ENCODE measurements at regions not wholly inside any gene's neighbourhood (a gene's known extent, or its start where the extent isn't known, plus 50 kb on each side); places are given as distances from the start of the nearest gene placed in this dataset.

DNA sequence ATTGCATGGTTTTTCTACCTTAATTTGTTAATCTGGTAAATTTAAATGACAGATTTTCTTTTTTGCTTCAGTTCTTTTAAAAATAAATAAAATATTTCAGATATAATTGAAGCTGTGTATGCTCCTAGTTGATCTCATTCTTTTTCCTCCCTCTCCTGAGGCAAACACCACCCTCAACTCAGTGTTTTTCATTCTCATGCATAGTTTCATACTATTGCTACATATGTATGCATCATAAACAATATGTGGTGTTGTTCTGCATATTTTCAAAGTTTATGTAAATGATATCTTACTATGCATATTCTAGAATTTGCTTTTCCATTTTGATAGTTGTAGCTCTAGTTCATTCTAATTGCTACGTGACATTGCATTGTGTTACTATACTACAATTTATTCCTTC lies 257.2 kb upstream of the POU3F1 start:
- Histone ChIP-seq H3K23ac (ENCODE audit: low read length in 2 of 2) (no peak overlapping the region), H3K9me3 (ENCODE audit: control insufficient read depth, low read length) (no peaks in the 10 kb centered on the region), H3K4me3 (ENCODE audit: insufficient read depth in 1 of 2, low read depth in 1 of 2, low read length in 2 of 2) (no peak overlapping the region), H3K18ac (ENCODE audit: low read depth in 1 of 2, low read length in 2 of 2) (no peak overlapping the region), H3K4ac (ENCODE audit: low read depth in 1 of 2, low read length in 2 of 2) (no peak overlapping the region), H3K4me2 (ENCODE audit: low read length, poor library complexity, severe bottlenecking) (no peak overlapping the region), H3K9ac (ENCODE audit: low read length) (no peak overlapping the region), H2BK120ac (ENCODE audit: low read depth, low read length) (no peak overlapping the region), H2AK5ac (ENCODE audit: low read length, severe bottlenecking) (no peak overlapping the region), H3K36me3 (ENCODE audit: control insufficient read depth in 1 of 2, insufficient read depth in 2 of 2, low read depth in 1 of 2, low read length in 2 of 2) (no peaks in the 10 kb centered on the region), H2AFZ (ENCODE audit: low read depth, low read length) (no peak overlapping the region), H4K8ac (ENCODE audit: low read length) (no peak overlapping the region), H2BK15ac (ENCODE audit: low read depth, poor library complexity, severe bottlenecking) (no peak overlapping the region), H3K27ac (ENCODE audit: low read length, poor library complexity, severe bottlenecking) (no peak overlapping the region), H3K79me1 (replicated peaks; ENCODE audit: low read length, poor library complexity, severe bottlenecking) (no peaks in the 10 kb centered on the region), H2BK5ac (ENCODE audit: low read depth, low read length, poor library complexity, severe bottlenecking) (no peak overlapping the region), H3K4me1 (ENCODE audit: control insufficient read depth, insufficient read depth, low read depth, low read length) (no peaks in the 10 kb centered on the region), H3K14ac (ENCODE audit: low read length in 2 of 2) (no peak overlapping the region), H2BK12ac (ENCODE audit: low read length in 2 of 2) (no peak overlapping the region), H3K27me3 (ENCODE audit: control insufficient read depth in 1 of 2, insufficient read depth in 1 of 2, low read length in 2 of 2) (peaks cover 0 to 3% of the 10 kb centered on the region in 2 experiments), H4K91ac (ENCODE audit: low read length) (no peak overlapping the region)
- DNase-seq = no peak
- WGBS = no CpG with 5 or more reads among the region's 1 CpG

DNA sequence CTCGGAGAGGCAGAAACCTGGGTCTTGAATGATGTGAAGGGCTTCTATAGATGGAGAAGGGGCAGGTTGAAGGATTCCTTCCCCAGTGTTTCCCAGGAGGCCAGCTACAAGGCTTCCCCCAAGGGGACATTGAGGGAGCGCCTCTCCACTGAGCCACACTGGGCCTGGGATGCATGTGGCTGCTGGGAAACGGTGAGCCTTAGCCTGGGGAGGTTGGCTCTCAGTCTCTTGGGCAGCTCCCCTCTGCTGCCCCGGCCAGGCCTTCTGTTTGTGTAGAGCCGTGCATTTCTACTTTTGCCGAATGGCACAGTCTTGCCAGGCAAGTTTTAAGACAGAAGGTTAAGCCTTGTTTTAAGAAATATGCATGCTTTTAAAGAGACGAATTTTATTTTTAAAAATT lies 254.4 kb upstream of the POU3F1 start:
- Histone ChIP-seq H2AFZ (ENCODE audit: low read depth, low read length) (no peak overlapping the region), H2BK15ac (ENCODE audit: low read depth, poor library complexity, severe bottlenecking) (no peak overlapping the region), H3K4me3 (ENCODE audit: insufficient read depth in 1 of 2, low read depth in 1 of 2, low read length in 2 of 2) (no peak overlapping the region), H3K9me3 (ENCODE audit: control insufficient read depth, low read length) (no peaks in the 10 kb centered on the region), H3K14ac (ENCODE audit: low read length in 2 of 2) (no peak overlapping the region), H3K27me3 (ENCODE audit: control insufficient read depth in 1 of 2, insufficient read depth in 1 of 2, low read length in 2 of 2) (peaks cover 0 to 3% of the 10 kb centered on the region in 2 experiments), H3K79me1 (replicated peaks; ENCODE audit: low read length, poor library complexity, severe bottlenecking) (no peaks in the 10 kb centered on the region), H3K36me3 (ENCODE audit: control insufficient read depth in 1 of 2, insufficient read depth in 2 of 2, low read depth in 1 of 2, low read length in 2 of 2) (no peaks in the 10 kb centered on the region), H3K4me1 (ENCODE audit: control insufficient read depth, insufficient read depth, low read depth, low read length) (no peaks in the 10 kb centered on the region), H2BK12ac (ENCODE audit: low read length in 2 of 2) (no peak overlapping the region), H3K9ac (ENCODE audit: low read length) (no peak overlapping the region), H3K4me2 (ENCODE audit: low read length, poor library complexity, severe bottlenecking) (no peak overlapping the region), H3K18ac (ENCODE audit: low read depth in 1 of 2, low read length in 2 of 2) (no peak overlapping the region), H2BK5ac (ENCODE audit: low read depth, low read length, poor library complexity, severe bottlenecking) (no peak overlapping the region), H3K23ac (ENCODE audit: low read length in 2 of 2) (no peak overlapping the region), H2AK5ac (ENCODE audit: low read length, severe bottlenecking) (no peak overlapping the region), H4K8ac (ENCODE audit: low read length) (no peak overlapping the region), H4K91ac (ENCODE audit: low read length) (no peak overlapping the region), H3K27ac (ENCODE audit: low read length, poor library complexity, severe bottlenecking) (no peak overlapping the region), H2BK120ac (ENCODE audit: low read depth, low read length) (no peak overlapping the region), H3K4ac (ENCODE audit: low read depth in 1 of 2, low read length in 2 of 2) (no peak overlapping the region)
- DNase-seq = no peak
- WGBS = 69% methylated on average over 7 of the region's 7 CpGs

DNA sequence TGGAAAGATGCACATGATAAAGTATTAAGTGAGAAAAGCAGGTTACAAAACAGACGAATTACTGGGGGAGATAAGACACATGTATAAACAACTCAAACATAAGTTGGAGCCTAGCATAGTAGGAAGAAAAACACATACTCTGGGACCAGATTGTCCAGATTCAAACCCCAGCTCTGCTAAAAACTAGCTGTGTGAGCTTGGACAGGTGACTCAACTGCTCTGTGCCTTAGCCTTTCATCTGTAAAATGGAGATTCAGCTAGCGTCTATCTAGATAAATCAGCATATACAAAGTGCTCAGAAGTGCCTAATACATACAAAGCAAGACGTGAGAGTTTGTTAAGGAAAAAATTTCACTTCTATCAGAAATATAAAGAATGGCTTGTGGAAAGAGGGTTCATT lies 254.0 kb upstream of the POU3F1 start:
- Histone ChIP-seq H4K8ac (ENCODE audit: low read length) (no peak overlapping the region), H3K23ac (ENCODE audit: low read length in 2 of 2) (no peak overlapping the region), H3K27ac (ENCODE audit: low read length, poor library complexity, severe bottlenecking) (no peak overlapping the region), H3K14ac (ENCODE audit: low read length in 2 of 2) (no peak overlapping the region), H2AFZ (ENCODE audit: low read depth, low read length) (no peak overlapping the region), H2BK5ac (ENCODE audit: low read depth, low read length, poor library complexity, severe bottlenecking) (no peak overlapping the region), H3K4me1 (ENCODE audit: control insufficient read depth, insufficient read depth, low read depth, low read length) (no peaks in the 10 kb centered on the region), H2BK120ac (ENCODE audit: low read depth, low read length) (no peak overlapping the region), H3K9ac (ENCODE audit: low read length) (no peak overlapping the region), H3K79me1 (replicated peaks; ENCODE audit: low read length, poor library complexity, severe bottlenecking) (no peaks in the 10 kb centered on the region), H3K4me3 (ENCODE audit: insufficient read depth in 1 of 2, low read depth in 1 of 2, low read length in 2 of 2) (no peak overlapping the region), H3K4ac (ENCODE audit: low read depth in 1 of 2, low read length in 2 of 2) (no peak overlapping the region), H3K18ac (ENCODE audit: low read depth in 1 of 2, low read length in 2 of 2) (no peak overlapping the region), H3K4me2 (ENCODE audit: low read length, poor library complexity, severe bottlenecking) (no peak overlapping the region), H2BK12ac (ENCODE audit: low read length in 2 of 2) (no peak overlapping the region), H4K91ac (ENCODE audit: low read length) (no peak overlapping the region), H3K9me3 (ENCODE audit: control insufficient read depth, low read length) (no peaks in the 10 kb centered on the region), H3K27me3 (ENCODE audit: control insufficient read depth in 1 of 2, insufficient read depth in 1 of 2, low read length in 2 of 2) (peaks cover 0 to 3% of the 10 kb centered on the region in 2 experiments), H2AK5ac (ENCODE audit: low read length, severe bottlenecking) (no peak overlapping the region), H3K36me3 (ENCODE audit: control insufficient read depth in 1 of 2, insufficient read depth in 2 of 2, low read depth in 1 of 2, low read length in 2 of 2) (no peaks in the 10 kb centered on the region), H2BK15ac (ENCODE audit: low read depth, poor library complexity, severe bottlenecking) (no peak overlapping the region)
- WGBS = 63% methylated on average over 2 of the region's 3 CpGs
- no peak for DNase-seq

DNA sequence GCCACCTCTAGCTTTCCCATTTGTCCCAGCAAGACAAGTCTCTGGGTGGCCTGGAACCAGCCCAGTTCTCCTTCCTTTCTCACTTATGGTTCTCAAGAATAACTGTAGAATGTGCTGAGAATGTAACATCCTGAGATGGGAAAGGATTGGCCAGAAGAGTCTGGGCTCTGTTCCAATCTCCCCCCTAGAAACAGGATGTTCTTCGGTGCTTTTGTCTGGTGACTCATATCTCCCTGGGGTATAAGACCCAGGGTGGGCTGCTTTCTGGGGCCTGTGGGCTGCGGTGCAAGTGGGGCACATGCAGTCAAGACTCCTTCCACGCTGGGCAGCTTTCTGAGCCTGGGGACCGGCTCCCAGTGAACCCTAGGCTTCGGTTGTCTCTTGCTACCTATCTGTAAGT lies 251.2 kb upstream of the POU3F1 start:
- Histone ChIP-seq H2BK15ac (ENCODE audit: low read depth, poor library complexity, severe bottlenecking) (no peak overlapping the region), H3K18ac (ENCODE audit: low read depth in 1 of 2, low read length in 2 of 2) (no peak overlapping the region), H3K36me3 (ENCODE audit: control insufficient read depth in 1 of 2, insufficient read depth in 2 of 2, low read depth in 1 of 2, low read length in 2 of 2) (no peaks in the 10 kb centered on the region), H3K27ac (ENCODE audit: low read length, poor library complexity, severe bottlenecking) (no peak overlapping the region), H3K79me1 (replicated peaks; ENCODE audit: low read length, poor library complexity, severe bottlenecking) (no peaks in the 10 kb centered on the region), H3K9me3 (ENCODE audit: control insufficient read depth, low read length) (no peaks in the 10 kb centered on the region), H2AFZ (ENCODE audit: low read depth, low read length) (no peak overlapping the region), H2AK5ac (ENCODE audit: low read length, severe bottlenecking) (no peak overlapping the region), H2BK12ac (ENCODE audit: low read length in 2 of 2) (no peak overlapping the region), H3K4me3 (ENCODE audit: insufficient read depth in 1 of 2, low read depth in 1 of 2, low read length in 2 of 2) (no peak overlapping the region), H3K27me3 (ENCODE audit: control insufficient read depth in 1 of 2, insufficient read depth in 1 of 2, low read length in 2 of 2) (peaks cover 4 to 14% of the 10 kb centered on the region in 2 experiments), H3K23ac (ENCODE audit: low read length in 2 of 2) (no peak overlapping the region), H3K4ac (ENCODE audit: low read depth in 1 of 2, low read length in 2 of 2) (no peak overlapping the region), H4K91ac (ENCODE audit: low read length) (no peak overlapping the region), H4K8ac (ENCODE audit: low read length) (no peak overlapping the region), H3K4me2 (ENCODE audit: low read length, poor library complexity, severe bottlenecking) (no peak overlapping the region), H3K14ac (ENCODE audit: low read length in 2 of 2) (no peak overlapping the region), H2BK120ac (ENCODE audit: low read depth, low read length) (no peak overlapping the region), H2BK5ac (ENCODE audit: low read depth, low read length, poor library complexity, severe bottlenecking) (no peak overlapping the region), H3K4me1 (ENCODE audit: control insufficient read depth, insufficient read depth, low read depth, low read length) (no peaks in the 10 kb centered on the region), H3K9ac (ENCODE audit: low read length) (no peak overlapping the region)
- 72% methylated on average over 4 of the region's 5 CpGs for whole genome bisulfite sequencing
- DNase-seq = no peak

Data from mesenchymal stem cell (in vitro differentiated cells and primary cell).